HG03108 (cell line): ENCODE measurements at regions not wholly inside any gene's neighbourhood (a gene's known extent, or its start where the extent isn't known, plus 50 kb on each side); places are given as distances from the start of the nearest gene placed in this dataset.

ENCODE experiments used
- ATAC-seq: cut with Tn5 transposase; IDR thresholded peaks from one replicate; pipeline ENCODE4 v1.9.1; 2021; ENCODE audit warnings: moderate library complexity; ENCODE audit not compliant: unreplicated experiment

- no peak for ATAC-seq
Observed at GRCh38 chr14:46788994-46789393, 137.4 kb upstream of the RPL10L start.

- no peak for ATAC-seq
Observed at GRCh38 chr14:46782281-46782680, 130.7 kb upstream of the RPL10L start.

GRCh38 chr14:46769292-46769691, 117.7 kb upstream of the RPL10L start:
- peak; percentile 98 for ATAC-seq

- ATAC-seq, result no peak
Observed at GRCh38 chr14:46747001-46747652, 95.5 kb upstream of the RPL10L start.

GRCh38 chr14:46734286-46734685, 82.7 kb upstream of the RPL10L start:
- no peak for ATAC-seq

GRCh38 chr14:46717211-46717610, 65.6 kb upstream of the RPL10L start:
- ATAC-seq, result no peak
